K562 (cell line): ENCODE measurements at regions not wholly inside any gene's neighbourhood (a gene's known extent, or its start where the extent isn't known, plus 50 kb on each side); places are given as distances from the start of the nearest gene placed in this dataset.

ENCODE experiments used
- CHD7 ChIP-seq: fragments of 200-600 bp; sonication (generic); IDR thresholded peaks from one replicate; pipeline ENCODE4 v1.6.1; 2012; ENCODE audit warnings: mild to moderate bottlenecking, low read depth, low read length, inconsistent platforms
- IFI16 ChIP-seq: fragments of 250-450 bp; sonication (Bioruptor Pico); IDR thresholded peaks from 2 replicates; pipeline ENCODE4 v2.1.2; 2022; ENCODE audit warnings: mild to moderate bottlenecking, inconsistent platforms
- PHB ChIP-seq: fragments of 250-450 bp; sonication (Bioruptor Pico); IDR thresholded peaks from 2 replicates; pipeline ENCODE4 v1.5.0; 2021
- PHF20 ChIP-seq: fragments of 450-650 bp; IDR thresholded peaks from 2 replicates; pipeline ENCODE4 v1.6.1; 2018; ENCODE audit not compliant: partially characterized antibody
- SMAD3 ChIP-seq: fragments of 450-650 bp; formaldehyde crosslinking; conservative IDR thresholded peaks from 2 replicates; pipeline ENCODE4 v1.4.0; 2020; ENCODE audit warnings: mild to moderate bottlenecking
- ZNF384 ChIP-seq: IDR thresholded peaks from 2 replicates; pipeline ENCODE4 v1.6.1; 2012; ENCODE audit warnings: low read depth, low read length, improper control_type of control experiment

GRCh38 chr17:79422236-79422635 is 188.6 kb downstream of the RBFOX3 start (continued):
- TF ChIP-seq CHD7 (no peak), PHF20 (no peak), ZNF384 (no peak), PHB (CRISPR knock-in tag) (no peak), IFI16 (CRISPR knock-in tag) (no peak), SMAD3 (CRISPR knock-in tag) (no peak)
